B cell (primary cell): ENCODE measurements at regions not wholly inside any gene's neighbourhood (a gene's known extent, or its start where the extent isn't known, plus 50 kb on each side); places are given as distances from the start of the nearest gene placed in this dataset.

Experiments used
- CTCF ChIP-seq: fragments of 200-600 bp; IDR thresholded peaks from one replicate; pipeline ENCODE4 v1.8.0; 2022; ENCODE audit warnings: antibody characterized with exemption, mild to moderate bottlenecking
- EZH2 ChIP-seq: IDR thresholded peaks from 2 replicates; pipeline ENCODE4 v1.6.1; 2012; ENCODE audit warnings: borderline replicate concordance, low read depth, mild to moderate bottlenecking, moderate library complexity, low read length; ENCODE audit not compliant: insufficient read depth, poor library complexity, severe bottlenecking

DNA sequence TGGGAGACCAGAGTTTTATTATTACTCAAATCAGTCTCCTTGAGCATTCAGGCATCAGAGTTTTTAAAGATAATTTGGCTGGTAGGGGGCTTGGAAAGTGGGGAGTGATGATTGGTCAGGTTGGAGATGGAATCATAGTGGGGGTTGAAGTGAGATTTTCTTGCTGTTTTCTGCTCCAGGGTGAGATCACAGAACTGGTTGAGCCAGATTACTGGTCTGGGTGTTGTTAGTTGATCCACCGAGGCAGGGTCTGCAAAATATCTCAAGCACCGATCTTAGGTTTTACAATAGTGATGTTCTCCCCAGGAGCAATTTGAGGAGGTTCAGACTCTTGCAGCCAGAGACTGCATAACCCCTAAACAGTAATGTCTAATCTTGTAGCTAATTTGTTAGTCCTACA, 141.0 kb downstream of the OTOL1 start:
- no peak for TF ChIP-seq EZH2
- no peak for TF ChIP-seq CTCF
